Esophagus squamous epithelium (tissue), 5 donors: ENCODE measurements at regions not wholly inside any gene's neighbourhood (a gene's known extent, or its start where the extent isn't known, plus 50 kb on each side); places are given as distances from the start of the nearest gene placed in this dataset.

Experiments
- DNase-seq: peaks from one replicate; lab custom pipeline; 2025; lab: John Stamatoyannopoulos, UW
- H3K27ac ChIP-seq, 4 donors: fragments of 200-600 bp; sonication (generic); one replicate each; pipeline ENCODE4 v1.5.1; 2016 to 2019; ENCODE audit warnings: mild to moderate bottlenecking in 1 of 4
- H3K27me3 ChIP-seq, 4 donors: fragments of 200-600 bp; sonication (generic); 1 replicate in 3 of 4; 2 replicates in 1 of 4; pipeline versions ENCODE4 v1.5.1 to v1.6.0; 2017 to 2021; ENCODE audit warnings: antibody characterized with exemption in 1 of 4
- H3K36me3 ChIP-seq, 3 donors: fragments of 200-600 bp; sonication (generic); one replicate each; pipeline ENCODE4 v1.5.1; 2016 to 2019
- H3K4me1 ChIP-seq, 3 donors: fragments of 200-600 bp; sonication (generic); one replicate each; pipeline ENCODE4 v1.5.1; 2017 to 2019
- H3K4me3 ChIP-seq, 4 donors: fragments of 200-600 bp; sonication (generic); 1 replicate in 3 of 4; 2 replicates in 1 of 4; pipeline ENCODE4 v1.5.1; 2016 to 2019; ENCODE audit warnings: mild to moderate bottlenecking in 2 of 4, moderate library complexity in 1 of 4
- H3K9me3 ChIP-seq, 3 donors: fragments of 200-600 bp; sonication (generic); one replicate each; pipeline ENCODE4 v1.5.1; 2016 to 2019
- CTCF ChIP-seq, 6 experiments: fragments of 450-650 bp in 4 of 6; fragments of 200-600 bp in 2 of 6; sonication (generic) in 2 of 6; IDR thresholded peaks; one replicate each; pipeline ENCODE4 v1.5.1; 2016 to 2019; ENCODE audit warnings: antibody characterized with exemption in 6 of 6, mild to moderate bottlenecking in 4 of 6, moderate library complexity in 4 of 6
- POLR2A ChIP-seq, 4 donors: fragments of 450-650 bp; IDR thresholded peaks; one replicate each; pipeline ENCODE4 v1.6.1; 2017; ENCODE audit warnings: antibody characterized with exemption in 4 of 4, mild to moderate bottlenecking in 4 of 4, moderate library complexity in 3 of 4
- WGBS, 2 donors: methylation state at CpG; one replicate each; pipeline ENCODE4 v1.1.5; 2018; 5-methylcytosine and 5-hydroxymethylcytosine counted together
- intact Hi-C: fragments of 100-400 bp; cut with DNase I; formaldehyde crosslinking; loops from one replicate; pipeline ENCODE4 v1.15.0; 2022
- donor health status: DM: yes; HTN: yes; CAD: no.

- TF ChIP-seq CTCF (IDR thresholded peaks at IDR 0.05) (no peak), POLR2A (IDR thresholded peaks at IDR 0.05) (no peak)
- Histone ChIP-seq H3K36me3 (no peaks in the 10 kb centered on the region), H3K9me3 (no peaks in the 10 kb centered on the region), H3K4me1 (no peaks in the 10 kb centered on the region), H3K27ac (no peak overlapping the region), H3K4me3 (no peak overlapping the region), H3K27me3 (no peaks in the 10 kb centered on the region)
- intact Hi-C loops: no loop called here
- no peak for DNase-seq
These were observed 192.2 kb upstream of the NRIP1 start for GRCh38 chr21:15256996-15257395.

- WGBS, 2 donors: 62 to 74% methylated on average over 4 of the region's 4 CpGs
- H3K27ac ChIP-seq: no peak overlapping the region
- intact Hi-C loops: no loop called here
- no peaks in the 10 kb centered on the region for H3K36me3 ChIP-seq
- no peak for DNase-seq
- H3K27me3 ChIP-seq: no peaks in the 10 kb centered on the region
- H3K9me3 ChIP-seq: no peaks in the 10 kb centered on the region
- H3K4me1 ChIP-seq: no peaks in the 10 kb centered on the region
- no peak overlapping the region for H3K4me3 ChIP-seq
- no peak for TF ChIP-seq CTCF (IDR thresholded peaks at IDR 0.05)
- TF ChIP-seq POLR2A (IDR thresholded peaks at IDR 0.05): no peak
These were observed 192.8 kb upstream of the NRIP1 start for GRCh38 chr21:15257646-15258045.

- no peak for DNase-seq
- Histone ChIP-seq H3K4me3 (no peak overlapping the region), H3K27me3 (no peaks in the 10 kb centered on the region), H3K9me3 (no peaks in the 10 kb centered on the region), H3K36me3 (no peaks in the 10 kb centered on the region), H3K4me1 (no peaks in the 10 kb centered on the region), H3K27ac (no peak overlapping the region)
- 96 to 100% methylated on average over 1 of the region's 1 CpG for WGBS, 2 donors
- intact Hi-C loops: no loop called here
- TF ChIP-seq POLR2A (IDR thresholded peaks at IDR 0.05): no peak
- no peak for TF ChIP-seq CTCF (IDR thresholded peaks at IDR 0.05)
These were observed 195.0 kb upstream of the NRIP1 start for GRCh38 chr21:15259824-15260223.

GRCh38 chr21:15260604-15261003, 195.8 kb upstream of the NRIP1 start:
- no peak overlapping the region for H3K27ac ChIP-seq
- no peaks in the 10 kb centered on the region for H3K9me3 ChIP-seq
- TF ChIP-seq CTCF (IDR thresholded peaks at IDR 0.05) (no peak), POLR2A (IDR thresholded peaks at IDR 0.05) (no peak)
- no peak for DNase-seq
- no peak overlapping the region for H3K4me3 ChIP-seq
- 89 to 90% methylated on average over 4 of the region's 4 CpGs for WGBS, 2 donors
- H3K36me3 ChIP-seq: no peaks in the 10 kb centered on the region
- no peaks in the 10 kb centered on the region for H3K27me3 ChIP-seq
- no peaks in the 10 kb centered on the region for H3K4me1 ChIP-seq
- intact Hi-C loops: no loop called here

GRCh38 chr21:15264084-15264665, 199.4 kb upstream of the NRIP1 start:
- 35 to 63% methylated on average over 2 of the region's 2 CpGs for WGBS, 2 donors
- TF ChIP-seq CTCF (IDR thresholded peaks at IDR 0.05) (no peak), POLR2A (IDR thresholded peaks at IDR 0.05) (no peak)

More at GRCh38 chr21:15264084-15264665, 199.4 kb upstream of the NRIP1 start:
- DNase-seq: no peak
- intact Hi-C loops: no loop called here
- Histone ChIP-seq H3K9me3 (no peaks in the 10 kb centered on the region), H3K4me1 (no peaks in the 10 kb centered on the region), H3K36me3 (no peaks in the 10 kb centered on the region), H3K4me3 (no peak overlapping the region), H3K27ac (no peak overlapping the region), H3K27me3 (no peaks in the 10 kb centered on the region)
